Fibroblast of villous mesenchyme (primary cell): ENCODE measurements at regions not wholly inside any gene's neighbourhood (a gene's known extent, or its start where the extent isn't known, plus 50 kb on each side); places are given as distances from the start of the nearest gene placed in this dataset. TPM values are rescaled to one million over a fixed set of nuclear protein-coding genes. Genes with fewer than 3 reads are reported as not detected.

ENCODE experiments used
- DNase-seq: peaks from one replicate; pipeline ENCODE4 v3.0.0-alpha.2; 2010; ENCODE audit warnings: low read depth
- H3K4me3 ChIP-seq: 2 replicates; pipeline ENCODE4 v1.5.1; 2011; ENCODE audit warnings: low read depth, mild to moderate bottlenecking, low read length
- small RNA-seq: library from RNA; depleted of rRNA; stranded (forward); fragments of <200 nt; gene quantifications from one replicate; pipeline ENCODE3, GENCODE V24; 2012
- TF ChIP-seq, protein P1 (sequence below): IDR thresholded peaks from 2 replicates; pipeline ENCODE4 v1.5.1; 2012; ENCODE audit warnings: low read depth, mild to moderate bottlenecking, low read length; ENCODE audit not compliant: insufficient read depth

DNA sequence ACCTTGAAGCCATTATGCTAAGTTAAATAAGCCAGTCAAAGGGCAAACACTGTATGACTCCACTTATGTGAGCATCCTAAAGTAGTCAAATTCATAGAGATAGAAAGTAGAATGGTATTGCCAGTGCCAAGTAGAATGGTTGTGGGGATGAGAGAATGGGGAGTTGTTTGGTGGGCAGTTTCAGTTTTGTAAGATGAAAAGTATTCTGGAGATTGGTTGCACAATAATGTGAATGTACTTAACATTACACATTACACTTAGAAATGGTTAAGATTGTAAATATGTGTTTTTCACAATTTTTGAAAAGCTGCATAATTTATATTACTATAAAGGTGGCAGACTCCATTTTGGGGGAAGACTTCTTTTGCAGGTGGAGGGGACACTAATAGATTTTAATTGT lies 51.3 kb upstream of the CARMIL1 start:
- DNase-seq, result no peak
- H3K4me3 ChIP-seq, result no peak overlapping the region
- TF ChIP-seq, protein P1, sequence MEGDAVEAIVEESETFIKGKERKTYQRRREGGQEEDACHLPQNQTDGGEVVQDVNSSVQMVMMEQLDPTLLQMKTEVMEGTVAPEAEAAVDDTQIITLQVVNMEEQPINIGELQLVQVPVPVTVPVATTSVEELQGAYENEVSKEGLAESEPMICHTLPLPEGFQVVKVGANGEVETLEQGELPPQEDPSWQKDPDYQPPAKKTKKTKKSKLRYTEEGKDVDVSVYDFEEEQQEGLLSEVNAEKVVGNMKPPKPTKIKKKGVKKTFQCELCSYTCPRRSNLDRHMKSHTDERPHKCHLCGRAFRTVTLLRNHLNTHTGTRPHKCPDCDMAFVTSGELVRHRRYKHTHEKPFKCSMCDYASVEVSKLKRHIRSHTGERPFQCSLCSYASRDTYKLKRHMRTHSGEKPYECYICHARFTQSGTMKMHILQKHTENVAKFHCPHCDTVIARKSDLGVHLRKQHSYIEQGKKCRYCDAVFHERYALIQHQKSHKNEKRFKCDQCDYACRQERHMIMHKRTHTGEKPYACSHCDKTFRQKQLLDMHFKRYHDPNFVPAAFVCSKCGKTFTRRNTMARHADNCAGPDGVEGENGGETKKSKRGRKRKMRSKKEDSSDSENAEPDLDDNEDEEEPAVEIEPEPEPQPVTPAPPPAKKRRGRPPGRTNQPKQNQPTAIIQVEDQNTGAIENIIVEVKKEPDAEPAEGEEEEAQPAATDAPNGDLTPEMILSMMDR, result no peak

Small RNA genes lying in the stretch of these regions (small RNA-seq; reads per million reads assigned to genes)
- gene RN7SL334P, result not detected
